ENCODE measurements at regions not wholly inside any gene's neighbourhood (a gene's known extent, or its start where the extent isn't known, plus 50 kb on each side); places are given as distances from the start of the nearest gene placed in this dataset.

DNA sequence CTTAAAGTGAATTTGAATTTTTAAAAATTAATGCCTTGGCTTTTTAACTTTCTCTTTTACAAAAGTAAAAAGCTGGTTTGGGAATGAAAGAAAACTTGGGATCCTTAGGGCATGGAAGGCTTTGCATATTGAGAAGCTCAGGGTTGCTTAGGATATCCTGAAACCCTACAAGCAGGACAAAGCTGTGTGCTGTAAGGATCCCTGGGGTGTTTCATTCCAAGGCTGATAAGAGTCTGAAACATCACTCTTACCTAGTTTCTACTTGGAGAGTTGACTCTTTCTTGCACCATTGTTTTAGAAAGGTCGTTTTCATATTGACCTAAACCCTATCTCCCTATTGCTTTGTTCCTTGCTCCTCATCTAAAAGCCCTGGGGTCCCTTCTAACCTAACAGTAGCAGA, 325.9 kb upstream of the NT5C1B start:
- TF ChIP-seq, protein P1, sequence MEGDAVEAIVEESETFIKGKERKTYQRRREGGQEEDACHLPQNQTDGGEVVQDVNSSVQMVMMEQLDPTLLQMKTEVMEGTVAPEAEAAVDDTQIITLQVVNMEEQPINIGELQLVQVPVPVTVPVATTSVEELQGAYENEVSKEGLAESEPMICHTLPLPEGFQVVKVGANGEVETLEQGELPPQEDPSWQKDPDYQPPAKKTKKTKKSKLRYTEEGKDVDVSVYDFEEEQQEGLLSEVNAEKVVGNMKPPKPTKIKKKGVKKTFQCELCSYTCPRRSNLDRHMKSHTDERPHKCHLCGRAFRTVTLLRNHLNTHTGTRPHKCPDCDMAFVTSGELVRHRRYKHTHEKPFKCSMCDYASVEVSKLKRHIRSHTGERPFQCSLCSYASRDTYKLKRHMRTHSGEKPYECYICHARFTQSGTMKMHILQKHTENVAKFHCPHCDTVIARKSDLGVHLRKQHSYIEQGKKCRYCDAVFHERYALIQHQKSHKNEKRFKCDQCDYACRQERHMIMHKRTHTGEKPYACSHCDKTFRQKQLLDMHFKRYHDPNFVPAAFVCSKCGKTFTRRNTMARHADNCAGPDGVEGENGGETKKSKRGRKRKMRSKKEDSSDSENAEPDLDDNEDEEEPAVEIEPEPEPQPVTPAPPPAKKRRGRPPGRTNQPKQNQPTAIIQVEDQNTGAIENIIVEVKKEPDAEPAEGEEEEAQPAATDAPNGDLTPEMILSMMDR (IDR thresholded peaks at IDR 0.05), result no peak
- no peak for TF ChIP-seq EP300 (IDR thresholded peaks at IDR 0.05)
- no peak for TF ChIP-seq POLR2A (IDR thresholded peaks at IDR 0.05)
- TF ChIP-seq POLR2AphosphoS5 (IDR thresholded peaks at IDR 0.05), result no peak

Measured in gastroesophageal sphincter (tissue), 3 donors.